ENCODE measurements at regions not wholly inside any gene's neighbourhood (a gene's known extent, or its start where the extent isn't known, plus 50 kb on each side); places are given as distances from the start of the nearest gene placed in this dataset.

- no peak for TF ChIP-seq CTCF (IDR thresholded peaks at IDR 0.05)
- DNase-seq (ENCODE audit: extremely low spot score, unreplicated experiment): no peak
- Mint-ChIP-seq H3K9me3 (ENCODE audit: unreplicated experiment) (no peaks in the 10 kb centered on the region), H3K4me1 (ENCODE audit: unreplicated experiment) (no peaks in the 10 kb centered on the region), H3K4me3 (ENCODE audit: unreplicated experiment) (no peak overlapping the region), H3K36me3 (ENCODE audit: unreplicated experiment) (no peaks in the 10 kb centered on the region), H3K27me3 (ENCODE audit: unreplicated experiment) (no peaks in the 10 kb centered on the region), H3K27ac (ENCODE audit: unreplicated experiment) (no peak overlapping the region)
Observed at GRCh38 chr12:13628067-13628466, 353.3 kb downstream of the GRIN2B start.

- no peaks in the 10 kb centered on the region for H3K27me3 Mint-ChIP-seq (ENCODE audit: unreplicated experiment)
- no peak for DNase-seq (ENCODE audit: extremely low spot score, unreplicated experiment)
- no peak overlapping the region for H3K27ac Mint-ChIP-seq (ENCODE audit: unreplicated experiment)
- H3K9me3 Mint-ChIP-seq (ENCODE audit: unreplicated experiment): no peaks in the 10 kb centered on the region
- no peaks in the 10 kb centered on the region for H3K36me3 Mint-ChIP-seq (ENCODE audit: unreplicated experiment)
- no peak for TF ChIP-seq CTCF (IDR thresholded peaks at IDR 0.05)
- H3K4me1 Mint-ChIP-seq (ENCODE audit: unreplicated experiment): no peaks in the 10 kb centered on the region
- no peak overlapping the region for H3K4me3 Mint-ChIP-seq (ENCODE audit: unreplicated experiment)
Observed at GRCh38 chr12:13627536-13627935, 353.9 kb downstream of the GRIN2B start.

GRCh38 chr12:13613297-13613696, 368.1 kb downstream of the GRIN2B start:
- Mint-ChIP-seq H3K27me3 (ENCODE audit: unreplicated experiment) (no peaks in the 10 kb centered on the region), H3K4me1 (ENCODE audit: unreplicated experiment) (no peaks in the 10 kb centered on the region), H3K4me3 (ENCODE audit: unreplicated experiment) (no peak overlapping the region), H3K36me3 (ENCODE audit: unreplicated experiment) (no peaks in the 10 kb centered on the region), H3K27ac (ENCODE audit: unreplicated experiment) (no peak overlapping the region), H3K9me3 (ENCODE audit: unreplicated experiment) (no peaks in the 10 kb centered on the region)
- no peak for TF ChIP-seq CTCF (IDR thresholded peaks at IDR 0.05)
- no peak for DNase-seq (ENCODE audit: extremely low spot score, unreplicated experiment)

GRCh38 chr12:13609894-13610679, 371.3 kb downstream of the GRIN2B start:
- TF ChIP-seq CTCF (IDR thresholded peaks at IDR 0.05): no peak
- DNase-seq (ENCODE audit: extremely low spot score, unreplicated experiment): no peak
- Mint-ChIP-seq H3K36me3 (ENCODE audit: unreplicated experiment) (no peaks in the 10 kb centered on the region), H3K4me3 (ENCODE audit: unreplicated experiment) (no peak overlapping the region), H3K27me3 (ENCODE audit: unreplicated experiment) (no peaks in the 10 kb centered on the region), H3K27ac (ENCODE audit: unreplicated experiment) (no peak overlapping the region), H3K4me1 (ENCODE audit: unreplicated experiment) (no peaks in the 10 kb centered on the region), H3K9me3 (ENCODE audit: unreplicated experiment) (peaks cover 3% of the 10 kb centered on the region)

GRCh38 chr12:13606290-13606689, 375.1 kb downstream of the GRIN2B start:
- no peak for DNase-seq (ENCODE audit: extremely low spot score, unreplicated experiment)
- no peak for TF ChIP-seq CTCF (IDR thresholded peaks at IDR 0.05)
- no peaks in the 10 kb centered on the region for H3K4me1 Mint-ChIP-seq (ENCODE audit: unreplicated experiment)
- H3K36me3 Mint-ChIP-seq (ENCODE audit: unreplicated experiment): no peaks in the 10 kb centered on the region
- H3K27me3 Mint-ChIP-seq (ENCODE audit: unreplicated experiment): no peaks in the 10 kb centered on the region
- H3K27ac Mint-ChIP-seq (ENCODE audit: unreplicated experiment): no peak overlapping the region
- H3K9me3 Mint-ChIP-seq (ENCODE audit: unreplicated experiment): peaks cover 3% of the 10 kb centered on the region
- no peak overlapping the region for H3K4me3 Mint-ChIP-seq (ENCODE audit: unreplicated experiment)

Measured in osteocyte (in vitro differentiated cells).